HG02571 (cell line): ENCODE measurements at regions not wholly inside any gene's neighbourhood (a gene's known extent, or its start where the extent isn't known, plus 50 kb on each side); places are given as distances from the start of the nearest gene placed in this dataset.
"Not testable (repeated sequence)": the region's sequence is repeated elsewhere in the genome, so short reads cannot be mapped to it uniquely, and the experiment has no call there.

Experiments used
- ATAC-seq: cut with Tn5 transposase; IDR thresholded peaks from one replicate; pipeline ENCODE4 v1.9.1; 2021; ENCODE audit warnings: mild to moderate bottlenecking, moderate library complexity; ENCODE audit not compliant: unreplicated experiment

GRCh38 chr9:38195737-38196161, 126.7 kb upstream of the SHB start:
- no peak for ATAC-seq

- ATAC-seq, result no peak
Observed at GRCh38 chr9:38194870-38195269, 125.8 kb upstream of the SHB start.

GRCh38 chr9:38192731-38193265, 123.8 kb upstream of the SHB start:
- no peak for ATAC-seq

GRCh38 chr9:38186404-38187115, 117.5 kb upstream of the SHB start:
- no peak for ATAC-seq

GRCh38 chr9:38185647-38186403, 116.8 kb upstream of the SHB start:
- no peak for ATAC-seq

GRCh38 chr9:38183994-38184568, 115.1 kb upstream of the SHB start:
- no peak for ATAC-seq

GRCh38 chr9:38182321-38182720, 113.3 kb upstream of the SHB start:
- no peak for ATAC-seq

- ATAC-seq, result no peak
Observed at GRCh38 chr9:38181866-38182265, 112.8 kb upstream of the SHB start.

GRCh38 chr9:38181232-38181631, 112.2 kb upstream of the SHB start:
- no peak for ATAC-seq

GRCh38 chr9:38180656-38181055, 111.6 kb upstream of the SHB start:
- no peak for ATAC-seq

GRCh38 chr9:38179965-38180364, 110.9 kb upstream of the SHB start:
- ATAC-seq, result no peak

GRCh38 chr9:38178237-38178636, 109.2 kb upstream of the SHB start:
- ATAC-seq, result no peak

- no peak for ATAC-seq
Observed at GRCh38 chr9:38177680-38178079, 108.7 kb upstream of the SHB start.

- no peak for ATAC-seq
Observed at GRCh38 chr9:38176251-38176650, 107.2 kb upstream of the SHB start.

GRCh38 chr9:38175423-38175822, 106.4 kb upstream of the SHB start:
- no peak for ATAC-seq

- no peak for ATAC-seq
Observed at GRCh38 chr9:38172586-38172985, 103.6 kb upstream of the SHB start.

- ATAC-seq, result no peak
Observed at GRCh38 chr9:38171926-38172325, 102.9 kb upstream of the SHB start.

GRCh38 chr9:38171538-38171884, 102.5 kb upstream of the SHB start:
- no peak for ATAC-seq

GRCh38 chr9:38170763-38171537, 101.9 kb upstream of the SHB start:
- not testable (repeated sequence) for ATAC-seq

- not testable (repeated sequence) for ATAC-seq
Observed at GRCh38 chr9:38170155-38170554, 101.1 kb upstream of the SHB start.

- ATAC-seq, result no peak
Observed at GRCh38 chr9:38166501-38166900, 97.5 kb upstream of the SHB start.
